NCI-H524 treated with DMSO at 0.1 percent for 48 hours (cell line): ENCODE measurements at regions not wholly inside any gene's neighbourhood (a gene's known extent, or its start where the extent isn't known, plus 50 kb on each side); places are given as distances from the start of the nearest gene placed in this dataset.

Experiments
- DNase-seq: peaks from one replicate; lab custom pipeline; 2025; lab: John Stamatoyannopoulos, UW

DNA sequence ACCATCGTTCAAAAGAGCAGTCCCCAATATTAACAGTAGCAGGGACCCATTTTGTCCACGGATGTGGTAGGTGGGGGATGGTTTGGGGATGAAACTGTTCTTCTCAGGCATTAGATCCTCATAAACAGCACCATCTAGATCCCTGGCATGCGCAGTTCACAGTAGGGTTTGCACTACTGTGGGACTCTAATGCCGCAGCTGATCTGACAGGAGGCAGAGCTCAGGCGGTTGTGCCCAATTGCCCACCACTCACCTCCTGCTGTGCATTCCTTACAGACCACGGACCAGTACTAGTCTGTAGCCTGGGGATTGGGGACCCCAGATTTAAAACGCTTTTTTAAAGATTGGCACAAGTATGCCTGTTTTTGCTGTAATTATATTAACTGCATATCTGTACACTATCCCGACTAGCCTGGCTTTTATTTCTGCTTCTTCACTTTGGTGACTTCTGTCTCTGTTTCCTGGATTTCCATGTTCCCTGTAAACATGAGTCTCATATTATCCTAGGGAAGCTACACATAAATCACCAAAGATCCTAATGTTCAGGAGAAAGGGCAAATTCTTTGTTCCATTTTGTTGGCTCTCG is 163.3 kb upstream of the AKR1E2 start:
- DNase-seq = no peak

DNA sequence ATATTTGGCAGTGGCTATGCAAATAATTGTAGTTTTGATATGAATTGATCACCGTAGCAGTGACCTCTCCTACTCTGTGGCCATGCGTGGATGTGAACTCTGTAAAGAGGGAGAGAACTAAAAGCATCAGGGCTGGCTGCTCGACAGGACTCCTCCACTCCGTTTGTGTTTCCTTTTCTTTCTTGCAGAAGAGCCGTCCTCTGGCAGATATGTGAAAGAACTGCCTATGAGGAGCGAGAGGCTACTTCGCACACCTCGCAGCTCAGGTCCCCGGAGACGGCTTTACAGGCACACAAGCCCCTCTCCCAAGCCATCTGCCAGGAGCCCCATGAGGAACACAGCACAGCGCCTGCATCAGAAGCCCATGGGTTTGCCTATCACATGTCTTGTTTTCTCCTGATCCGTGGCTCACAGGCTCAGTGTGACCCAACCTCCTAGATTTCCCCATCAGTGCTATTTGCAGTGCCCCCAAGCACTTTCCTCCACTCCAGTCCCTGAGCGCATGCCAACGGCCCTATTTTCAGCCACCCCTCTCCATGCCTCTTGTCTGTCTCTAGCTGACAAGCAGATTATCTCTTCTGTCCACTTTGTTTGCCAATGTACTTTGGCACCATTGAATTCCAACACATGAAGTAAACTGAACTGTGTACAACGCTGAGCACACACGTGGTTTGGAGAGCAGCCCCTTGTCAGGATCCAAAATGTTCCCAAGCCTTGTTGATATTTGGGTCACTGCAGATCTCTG is 164.3 kb upstream of the AKR1E2 start:
- DNase-seq = no peak

DNA sequence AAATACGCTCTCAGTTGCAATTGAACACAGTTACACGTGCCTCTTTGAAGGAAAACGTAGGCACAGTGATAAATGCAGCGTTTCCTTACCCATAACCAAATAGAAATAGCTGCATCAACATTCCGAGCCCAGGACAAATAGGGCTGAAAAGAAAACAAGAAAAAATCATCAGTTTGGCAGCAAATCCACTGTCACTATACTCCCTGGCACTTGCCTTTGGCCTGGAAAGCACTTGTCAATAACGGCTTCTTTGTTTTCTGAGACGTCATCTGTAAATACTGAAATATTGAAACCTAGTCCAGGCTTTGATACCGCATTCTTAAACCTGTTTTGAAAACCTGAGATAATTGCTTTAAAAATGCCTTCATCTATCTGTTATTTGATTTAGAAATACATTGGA is 167.2 kb upstream of the AKR1E2 start:
- DNase-seq = no peak

DNA sequence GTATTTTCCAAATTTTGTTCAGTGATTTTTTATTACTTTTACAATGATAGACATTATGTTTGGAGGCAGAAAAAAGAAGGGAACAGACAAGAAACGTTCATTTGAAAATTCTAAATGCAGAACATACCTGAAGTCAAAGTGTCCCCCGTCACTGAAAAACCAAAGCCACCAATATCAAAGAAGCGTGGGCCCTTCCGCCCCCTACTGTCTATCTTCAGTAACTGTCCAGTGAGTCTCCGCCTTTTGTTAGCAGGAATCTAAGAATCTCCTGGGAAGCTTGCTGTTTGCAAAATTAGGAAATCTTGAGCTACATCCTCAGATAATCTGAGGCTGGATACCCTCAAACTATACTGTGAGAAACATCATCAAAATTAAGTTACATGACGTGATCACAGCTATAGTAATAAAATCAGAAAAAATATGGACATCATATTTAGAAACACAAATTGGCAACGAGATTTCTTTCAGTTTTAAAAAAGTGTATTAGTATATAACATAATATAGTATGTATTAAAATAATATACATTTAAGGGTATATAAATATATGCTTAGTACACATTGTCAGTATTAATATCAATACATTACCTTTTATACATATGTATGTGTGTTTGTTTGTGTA is 169.3 kb upstream of the AKR1E2 start:
- no peak for DNase-seq

DNA sequence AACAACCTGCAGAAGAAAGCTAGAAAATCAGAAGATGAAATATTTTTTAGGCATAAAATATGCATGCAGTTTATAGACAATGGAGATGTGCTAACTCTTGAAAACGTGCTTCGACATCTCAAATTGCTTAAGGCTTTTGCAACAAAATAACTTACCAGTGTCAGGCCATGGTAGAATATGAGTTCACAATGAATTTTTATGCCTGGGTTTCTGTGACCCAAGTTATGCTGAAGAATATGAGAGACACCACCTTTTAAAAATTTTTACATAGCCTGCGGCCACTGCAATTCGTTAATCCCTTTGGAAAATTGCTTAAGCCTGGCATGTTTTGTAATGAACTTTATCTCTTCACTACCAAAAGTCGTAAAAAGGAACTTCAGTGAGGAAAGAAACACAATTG is 170.1 kb upstream of the AKR1E2 start:
- DNase-seq = no peak

DNA sequence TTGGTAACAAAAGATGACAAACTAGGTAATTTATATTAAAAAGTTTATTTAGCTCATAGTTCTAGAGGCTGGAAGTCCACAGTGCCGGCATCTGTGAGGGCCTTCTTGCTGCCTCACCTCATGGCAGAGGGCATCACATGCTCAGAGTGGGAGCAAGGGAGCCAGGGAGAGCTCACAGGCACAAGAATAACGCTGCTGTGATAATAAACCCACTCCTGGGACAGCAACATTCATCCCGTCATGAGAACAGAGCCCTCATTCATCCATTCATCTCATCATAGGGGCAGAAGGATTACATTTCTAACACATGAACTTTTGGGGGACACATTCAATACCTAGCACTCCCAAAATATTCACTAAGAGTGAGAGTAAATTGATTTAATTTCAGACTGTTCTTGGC is 170.6 kb upstream of the AKR1E2 start:
- no peak for DNase-seq

DNA sequence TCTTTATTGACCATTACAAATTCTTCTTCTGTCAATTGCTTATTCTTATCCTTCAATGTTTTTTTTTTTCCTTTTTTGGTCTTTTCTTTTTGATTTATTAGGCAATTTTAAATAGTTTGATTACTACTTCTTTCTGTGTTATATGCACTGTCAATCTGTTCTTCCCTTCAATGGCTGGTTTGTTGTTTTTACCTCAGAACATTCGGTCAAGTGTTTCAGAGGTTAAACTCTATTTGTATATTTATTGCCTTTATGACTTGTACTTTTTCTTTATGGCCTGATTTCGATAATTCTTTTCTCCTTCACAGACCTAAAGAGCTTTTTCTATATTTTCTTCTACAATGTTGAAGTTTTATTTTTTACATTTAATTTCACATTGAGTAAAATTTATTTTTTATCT is 171.5 kb upstream of the AKR1E2 start:
- DNase-seq = no peak

DNA sequence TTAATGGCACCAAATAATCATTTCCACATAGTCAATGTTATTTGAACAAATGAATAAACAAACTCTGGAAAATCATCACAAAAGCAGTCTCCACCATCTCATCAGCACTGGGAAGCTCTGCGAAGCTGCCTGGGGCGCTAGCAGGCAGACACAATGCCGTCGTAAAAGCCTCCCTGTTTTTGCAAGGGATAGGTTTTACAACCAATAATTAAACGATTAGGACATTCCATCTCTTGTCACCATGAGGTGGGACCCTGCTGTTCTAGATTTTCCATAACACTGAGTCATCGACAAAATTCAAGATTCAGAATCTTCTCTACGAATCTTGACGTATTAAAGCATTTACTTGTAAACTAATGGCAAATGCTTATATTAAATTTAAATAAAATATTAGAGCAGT is 172.8 kb upstream of the AKR1E2 start:
- DNase-seq = no peak

DNA sequence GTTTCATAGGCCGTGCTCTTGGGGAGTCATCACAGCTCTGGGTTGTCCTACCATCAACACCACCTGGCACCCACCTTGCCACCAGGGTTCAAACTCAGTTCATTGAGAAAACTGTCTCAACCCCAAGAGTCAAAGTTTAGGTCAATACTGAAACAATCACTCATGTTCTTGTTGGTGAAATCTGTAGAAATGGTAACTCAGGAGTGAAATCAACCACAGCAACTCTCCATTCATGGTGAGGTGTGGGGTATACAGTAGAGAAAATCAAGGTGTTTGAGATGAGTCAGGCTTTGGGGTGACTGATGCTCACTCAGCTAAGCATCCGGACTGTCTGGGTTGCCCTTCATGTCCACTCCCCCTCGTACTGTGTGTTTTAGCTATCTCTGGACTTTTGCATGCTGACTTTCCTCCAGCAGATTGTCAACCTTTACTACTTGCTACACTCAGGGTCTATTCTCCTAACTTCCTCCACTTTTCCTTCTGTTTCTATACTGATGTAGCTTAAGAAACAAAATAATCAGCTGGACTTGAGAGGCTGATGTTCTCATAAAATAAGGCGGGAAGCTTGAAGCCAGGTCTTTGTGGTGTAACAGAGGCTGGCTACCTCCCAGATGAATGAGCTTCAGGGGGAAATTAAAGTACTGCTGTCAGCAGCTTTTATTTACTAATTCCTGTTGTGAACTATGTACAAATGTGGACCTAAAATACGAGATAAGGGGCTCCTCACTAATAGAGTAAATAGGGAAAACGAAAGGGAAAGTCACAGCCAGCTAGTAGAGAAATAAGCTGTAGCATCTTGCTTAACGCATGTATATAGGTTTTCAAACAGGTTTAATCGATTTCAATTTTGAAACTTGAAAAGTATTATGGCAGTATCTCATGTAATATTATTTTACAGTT is 173.6 kb upstream of the AKR1E2 start:
- DNase-seq = no peak

DNA sequence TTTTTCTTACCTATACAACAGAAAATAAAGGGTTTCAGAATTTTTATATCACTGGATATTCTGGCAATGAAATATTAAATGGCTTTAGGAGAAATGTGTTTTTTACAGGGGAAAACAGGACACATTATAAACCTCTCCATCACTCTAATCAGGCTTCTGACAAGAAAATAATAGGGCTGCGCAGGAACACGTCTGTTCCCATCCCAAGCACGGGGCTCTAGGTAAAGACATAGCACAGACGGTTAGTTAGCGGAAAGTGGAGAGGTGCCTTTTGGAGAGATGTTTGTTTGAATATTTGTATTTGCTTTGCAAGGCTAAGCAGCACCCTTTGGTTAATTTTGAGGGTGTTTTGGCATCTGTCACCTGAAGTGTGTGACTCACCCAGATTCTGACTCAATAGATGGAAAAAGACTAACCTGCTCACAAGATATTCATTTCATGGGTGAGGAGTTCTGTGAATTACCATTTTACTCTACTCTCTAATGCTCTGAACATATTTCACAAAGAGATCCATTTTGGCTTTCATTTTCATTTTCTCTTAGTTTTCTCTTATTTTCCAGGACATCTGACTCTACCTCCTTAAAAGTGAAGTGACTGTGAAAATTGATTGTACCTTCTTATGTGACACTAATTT is 174.5 kb upstream of the AKR1E2 start:
- no peak for DNase-seq

DNA sequence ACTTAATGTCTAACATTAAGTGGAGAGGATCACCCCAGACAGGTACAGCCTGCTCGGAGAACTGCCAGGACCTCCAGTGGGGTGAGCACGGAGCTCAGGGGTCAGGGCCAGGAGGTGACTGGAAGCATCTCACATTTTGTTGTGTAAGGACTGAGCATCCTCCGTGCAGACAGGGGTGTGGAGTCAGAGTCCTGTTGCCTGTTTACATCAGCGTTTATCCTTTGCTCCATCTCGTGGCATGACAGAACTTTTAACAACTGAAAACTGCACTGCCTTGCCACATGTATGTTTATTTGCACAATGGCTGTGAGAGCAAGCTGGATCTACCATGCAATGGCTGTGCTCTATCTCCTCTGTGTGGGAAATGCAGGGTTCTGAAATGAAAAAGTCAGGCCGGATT is 175.4 kb upstream of the AKR1E2 start:
- no peak for DNase-seq

DNA sequence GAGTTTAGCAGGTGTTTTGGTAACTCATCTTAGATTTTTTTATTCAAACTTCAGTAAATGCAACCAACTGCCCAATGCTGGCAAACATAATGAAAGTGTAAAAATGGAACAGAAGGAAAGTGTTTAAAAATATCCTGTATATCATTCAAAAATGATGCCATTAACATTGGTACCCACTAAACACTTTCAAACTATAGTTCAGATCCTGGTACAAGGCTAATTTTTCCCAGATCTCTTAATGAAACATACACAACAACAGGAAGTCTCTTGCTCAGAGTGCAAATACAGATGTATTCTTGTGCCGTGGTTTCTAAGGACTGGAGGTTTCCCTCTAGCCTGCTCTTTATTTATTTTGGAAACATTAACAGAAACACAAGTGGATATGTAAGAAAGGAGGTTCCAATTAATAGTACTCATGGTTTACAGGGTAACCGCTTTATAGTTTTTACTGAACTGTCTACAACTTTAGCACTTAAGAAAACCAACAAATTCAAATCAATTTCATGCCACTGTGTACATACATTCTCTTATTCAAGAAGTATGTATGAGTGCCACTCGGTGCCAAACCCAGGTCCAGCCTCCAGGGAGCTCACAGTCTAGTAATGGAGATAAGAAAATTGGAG is 176.0 kb upstream of the AKR1E2 start:
- DNase-seq = no peak

DNA sequence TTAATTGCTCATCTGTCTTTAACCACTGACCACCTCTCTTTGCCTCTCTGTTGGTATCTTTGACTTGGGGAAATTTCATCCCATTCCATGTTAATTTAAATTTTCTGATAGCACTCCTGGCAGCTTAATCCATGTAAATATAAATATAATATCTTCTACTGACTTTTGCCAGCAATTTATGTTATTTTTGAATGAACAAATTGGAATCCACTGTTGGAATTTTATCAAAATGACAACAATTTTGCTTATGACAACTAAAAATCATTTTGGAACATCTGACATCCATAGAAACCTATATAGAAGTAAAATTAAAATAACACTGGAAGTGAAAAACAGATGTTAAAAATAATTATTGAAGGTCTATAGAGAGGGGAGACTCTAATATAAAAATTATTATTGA is 176.5 kb upstream of the AKR1E2 start:
- DNase-seq = no peak

DNA sequence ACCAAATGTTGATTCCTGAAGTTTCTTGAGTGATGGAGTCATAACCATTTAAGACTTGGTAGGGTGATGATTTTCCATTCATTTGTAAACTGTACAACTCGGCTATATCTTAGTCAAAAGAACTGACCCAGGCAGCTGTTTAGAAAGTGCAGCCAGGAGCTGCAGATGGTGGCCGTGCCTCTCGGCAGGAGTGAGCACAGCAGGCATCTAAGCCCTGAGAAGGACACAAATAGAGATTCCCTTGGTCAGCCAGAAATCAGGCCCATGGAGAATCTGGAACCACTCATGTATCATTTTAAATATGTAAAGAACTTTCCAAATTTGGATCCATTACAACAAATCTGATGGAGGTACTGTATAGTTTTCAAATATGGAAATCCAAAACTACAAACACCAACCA is 177.0 kb upstream of the AKR1E2 start:
- DNase-seq = no peak

DNA sequence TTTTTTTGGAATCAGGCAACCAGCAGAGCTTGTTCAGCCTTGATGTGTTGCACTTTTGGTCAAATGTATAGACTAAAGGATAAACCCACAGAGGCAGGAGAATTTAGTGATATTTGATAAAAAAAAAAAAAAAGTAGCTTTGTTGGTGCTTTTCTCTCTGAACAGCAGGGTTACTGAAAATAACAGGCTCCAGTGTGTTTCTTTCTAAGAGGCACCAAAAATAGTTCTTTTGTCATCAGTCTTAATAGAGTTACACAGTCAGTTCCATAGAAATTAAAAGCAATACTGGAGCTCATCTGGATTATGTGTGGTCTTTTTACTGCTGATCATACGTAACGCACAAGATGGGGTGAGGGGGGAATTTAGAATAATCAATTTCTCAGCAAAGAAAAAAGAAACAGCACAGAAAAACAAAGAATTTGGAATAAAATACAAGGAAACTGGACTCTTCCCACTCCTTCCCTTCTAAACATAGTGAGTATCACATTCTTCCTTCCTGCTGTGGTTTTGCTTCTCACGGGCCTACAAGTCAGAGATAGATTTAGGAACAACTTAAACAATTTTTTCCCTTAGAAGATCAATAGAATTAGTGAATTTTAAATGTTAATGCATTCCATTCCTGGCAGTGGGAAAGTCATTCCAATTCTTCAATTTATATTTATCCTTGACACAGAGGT is 178.8 kb upstream of the AKR1E2 start:
- DNase-seq = no peak

DNA sequence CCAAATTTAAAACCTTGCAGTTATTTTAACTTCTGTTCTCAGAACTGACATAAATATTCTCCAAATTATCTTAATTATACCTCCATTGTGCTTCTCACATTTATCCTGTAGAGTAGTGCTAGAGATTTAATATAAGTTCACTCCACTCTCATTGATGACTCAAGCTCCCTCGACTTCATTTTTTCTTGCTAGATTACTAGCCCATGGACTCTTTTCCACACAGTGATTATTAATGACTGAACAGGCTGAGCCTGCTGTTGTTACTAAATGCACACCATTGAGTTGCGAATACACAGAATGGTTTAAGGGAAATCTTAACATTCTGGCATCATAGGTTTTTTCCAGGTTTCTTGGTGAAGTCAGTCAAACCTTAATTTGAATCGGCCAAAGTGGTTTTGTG is 179.5 kb upstream of the AKR1E2 start:
- no peak for DNase-seq

DNA sequence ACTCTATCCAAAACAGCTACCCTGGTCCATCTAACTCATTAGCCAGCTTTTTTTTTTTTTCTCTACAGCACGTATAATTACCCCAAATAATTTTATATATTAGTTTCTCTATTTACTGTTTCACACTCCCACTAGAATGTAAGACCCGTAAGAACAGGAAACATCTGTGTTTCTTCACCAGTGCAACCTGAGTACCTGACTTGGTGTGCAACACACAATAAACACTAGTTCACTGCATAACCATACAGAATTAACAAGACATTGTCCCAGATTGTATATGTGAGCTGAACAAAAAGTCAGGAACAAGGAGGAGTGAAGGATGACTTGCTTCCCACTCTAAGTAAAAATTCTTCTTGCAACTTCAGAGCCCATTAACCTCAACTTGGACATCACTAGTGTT is 180.2 kb upstream of the AKR1E2 start:
- DNase-seq = no peak

DNA sequence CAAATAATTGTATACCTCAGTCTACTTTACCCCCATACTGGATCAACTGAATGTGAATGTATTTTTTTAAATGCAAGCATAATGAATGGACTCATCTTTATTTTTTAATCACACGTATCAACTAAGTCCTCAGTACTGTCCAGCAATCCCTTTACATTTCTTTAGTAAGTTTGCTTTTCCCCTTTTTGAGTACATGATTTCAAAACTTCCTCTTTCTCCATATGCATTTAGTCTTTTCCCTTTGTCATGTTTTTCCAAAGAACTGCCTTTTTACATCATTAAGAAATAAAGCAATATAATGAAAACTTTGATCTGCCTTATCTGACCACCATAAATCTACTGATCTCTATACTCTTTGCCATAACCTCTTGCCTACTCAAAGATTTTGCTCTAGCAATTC is 182.5 kb upstream of the AKR1E2 start:
- no peak for DNase-seq

DNA sequence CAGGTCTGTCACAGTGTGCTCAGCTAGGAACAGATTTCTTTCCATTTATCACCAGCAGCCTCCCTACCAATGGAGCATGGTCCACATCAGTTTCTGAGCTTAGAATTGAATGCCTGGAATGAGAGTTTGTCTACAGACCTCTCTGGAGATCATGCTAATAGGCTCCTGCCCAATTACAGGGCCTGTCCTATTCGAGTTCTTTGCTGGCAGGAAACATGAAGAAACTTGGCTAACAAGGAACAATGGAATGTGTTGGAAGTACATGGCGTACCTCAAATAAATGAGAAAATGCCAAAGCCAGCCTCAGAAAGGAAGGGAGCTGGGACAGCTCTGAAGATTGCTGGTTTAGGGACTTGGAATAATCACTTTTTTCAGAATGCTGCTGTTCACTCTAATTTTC is 186.0 kb upstream of the AKR1E2 start:
- DNase-seq = no peak

DNA sequence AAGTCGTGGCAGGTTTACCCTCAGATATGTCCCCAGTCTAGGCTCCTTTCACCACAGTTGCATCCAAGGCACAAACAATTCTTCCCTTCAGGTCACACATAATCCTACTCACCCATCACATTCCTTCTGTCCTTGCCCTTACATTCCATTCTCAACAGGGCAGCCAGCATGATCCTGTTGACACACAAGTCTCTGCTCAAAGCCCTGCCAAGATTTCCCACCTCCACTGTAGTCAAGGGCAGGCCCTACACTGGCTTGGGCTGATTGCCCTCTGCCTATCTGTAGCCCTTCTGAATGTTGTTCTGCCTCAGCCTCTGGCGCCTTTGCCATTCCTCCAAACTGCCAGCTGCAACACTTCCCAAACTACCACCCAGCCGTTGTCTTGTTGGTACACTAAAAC is 187.9 kb upstream of the AKR1E2 start:
- DNase-seq = no peak

DNA sequence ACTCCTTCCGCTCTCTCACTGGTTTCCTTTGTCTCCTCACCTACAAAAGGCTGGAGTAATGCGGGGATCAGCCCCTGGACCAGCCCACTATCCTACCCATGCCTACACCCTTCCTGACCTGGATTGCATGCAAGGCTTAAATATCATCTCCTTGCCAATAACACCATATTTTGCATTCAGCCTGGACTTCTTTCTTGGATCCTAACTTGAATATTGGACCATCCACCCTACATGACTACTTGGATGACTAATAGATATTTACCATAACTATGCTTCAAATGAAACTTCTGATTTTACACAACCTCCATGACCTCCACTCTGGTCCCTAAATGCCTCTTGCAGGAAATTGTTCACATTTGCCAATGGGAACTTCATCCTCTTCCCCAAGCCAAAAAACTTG is 188.3 kb upstream of the AKR1E2 start:
- no peak for DNase-seq
